ENCODE measurements at regions not wholly inside any gene's neighbourhood (a gene's known extent, or its start where the extent isn't known, plus 50 kb on each side); places are given as distances from the start of the nearest gene placed in this dataset.

DNA sequence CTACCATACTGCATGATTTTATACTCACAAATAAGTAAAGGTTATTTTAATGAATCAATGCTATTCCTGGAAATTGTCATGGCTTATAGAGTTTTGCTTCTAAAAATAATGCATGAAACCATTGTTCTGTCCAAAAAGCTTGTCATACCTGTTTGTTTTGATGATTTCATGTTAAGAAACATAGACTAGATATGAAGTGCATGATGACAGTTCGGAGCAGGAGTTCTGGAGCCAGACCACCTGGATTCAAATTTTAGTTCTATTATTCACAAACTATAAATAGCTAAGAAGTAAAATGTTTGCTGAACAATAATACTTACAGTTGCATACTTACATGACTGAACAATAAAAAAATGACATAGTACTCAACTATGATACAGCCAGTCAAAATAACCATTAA lies 107.0 kb upstream of the AKR1E2 start:
- TF ChIP-seq POLR2A (IDR thresholded peaks at IDR 0.05; ENCODE audit: low read depth, low read length) (no peak), JUN (IDR thresholded peaks at IDR 0.05; ENCODE audit: borderline replicate concordance, insufficient read depth, insufficient read length, low read depth) (no peak), POLR2AphosphoS5 (IDR thresholded peaks at IDR 0.05; ENCODE audit: insufficient read depth, low read depth, low read length) (no peak), EZH2 (IDR thresholded peaks at IDR 0.05; ENCODE audit: borderline replicate concordance, low read depth, low read length, severe bottlenecking) (no peak), MYC (IDR thresholded peaks at IDR 0.05; ENCODE audit: low read depth, low read length) (no peak)
- TF ChIP-seq, protein P1, sequence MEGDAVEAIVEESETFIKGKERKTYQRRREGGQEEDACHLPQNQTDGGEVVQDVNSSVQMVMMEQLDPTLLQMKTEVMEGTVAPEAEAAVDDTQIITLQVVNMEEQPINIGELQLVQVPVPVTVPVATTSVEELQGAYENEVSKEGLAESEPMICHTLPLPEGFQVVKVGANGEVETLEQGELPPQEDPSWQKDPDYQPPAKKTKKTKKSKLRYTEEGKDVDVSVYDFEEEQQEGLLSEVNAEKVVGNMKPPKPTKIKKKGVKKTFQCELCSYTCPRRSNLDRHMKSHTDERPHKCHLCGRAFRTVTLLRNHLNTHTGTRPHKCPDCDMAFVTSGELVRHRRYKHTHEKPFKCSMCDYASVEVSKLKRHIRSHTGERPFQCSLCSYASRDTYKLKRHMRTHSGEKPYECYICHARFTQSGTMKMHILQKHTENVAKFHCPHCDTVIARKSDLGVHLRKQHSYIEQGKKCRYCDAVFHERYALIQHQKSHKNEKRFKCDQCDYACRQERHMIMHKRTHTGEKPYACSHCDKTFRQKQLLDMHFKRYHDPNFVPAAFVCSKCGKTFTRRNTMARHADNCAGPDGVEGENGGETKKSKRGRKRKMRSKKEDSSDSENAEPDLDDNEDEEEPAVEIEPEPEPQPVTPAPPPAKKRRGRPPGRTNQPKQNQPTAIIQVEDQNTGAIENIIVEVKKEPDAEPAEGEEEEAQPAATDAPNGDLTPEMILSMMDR (IDR thresholded peaks at IDR 0.05; ENCODE audit: extremely low read depth in 1 of 2, insufficient read depth in 1 of 2, low read depth in 1 of 2, low read length in 2 of 2), result no peak
- TF ChIP-seq, protein P2, sequence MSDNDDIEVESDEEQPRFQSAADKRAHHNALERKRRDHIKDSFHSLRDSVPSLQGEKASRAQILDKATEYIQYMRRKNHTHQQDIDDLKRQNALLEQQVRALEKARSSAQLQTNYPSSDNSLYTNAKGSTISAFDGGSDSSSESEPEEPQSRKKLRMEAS (IDR thresholded peaks at IDR 0.05; ENCODE audit: insufficient read depth, insufficient read length), result no peak
